OCI-LY3 (cell line): ENCODE measurements at regions not wholly inside any gene's neighbourhood (a gene's known extent, or its start where the extent isn't known, plus 50 kb on each side); places are given as distances from the start of the nearest gene placed in this dataset.

ENCODE experiments used
- H2AFZ ChIP-seq: fragments of 200-600, 300-600 bp; shearing (Covaris generic); 2 replicates; pipeline ENCODE4 v1.6.0; 2014; ENCODE audit warnings: antibody characterized with exemption, low read depth, low read length
- H3K27ac ChIP-seq: fragments of 200-600, 300-600 bp; sonication (generic); 2 replicates; pipeline ENCODE4 v1.5.1; 2014; ENCODE audit warnings: mild to moderate bottlenecking, low read length, moderate library complexity, mixed read lengths
- H3K27me3 ChIP-seq: fragments of 200-600, 300-600 bp; sonication (generic); 2 replicates; pipeline ENCODE4 v1.6.1; 2014; ENCODE audit warnings: low read depth, low read length, mixed read lengths
- H3K36me3 ChIP-seq: fragments of 200-600, 300-600 bp; sonication (generic); replicated peaks from 2 replicates; pipeline ENCODE3; 2014; ENCODE audit warnings: low read depth, low read length, mixed read lengths
- H3K4me1 ChIP-seq: fragments of 300-600, 200-600 bp; sonication (generic); 2 replicates; pipeline ENCODE4 v1.6.1; 2014; ENCODE audit warnings: low read length, mixed read lengths
- H3K4me2 ChIP-seq: fragments of 200-600, 300-600 bp; sonication (generic); 2 replicates; pipeline ENCODE4 v1.6.1; 2014; ENCODE audit warnings: low read length, mixed read lengths
- H3K4me3 ChIP-seq: fragments of 300-600, 200-600 bp; sonication (generic); 2 replicates; pipeline ENCODE4 v1.5.1; 2014; ENCODE audit warnings: antibody characterized with exemption, mild to moderate bottlenecking, low read length, moderate library complexity
- H3K79me2 ChIP-seq: fragments of 300-600, 200-600 bp; shearing (Covaris generic); 2 replicates; pipeline ENCODE4 v1.6.1; 2014; ENCODE audit warnings: mild to moderate bottlenecking, low read length, mixed read lengths
- H3K9ac ChIP-seq: fragments of 300-600, 200-600 bp; shearing (Covaris generic); 2 replicates; pipeline ENCODE4 v1.6.0; 2014; ENCODE audit warnings: mild to moderate bottlenecking, low read length, moderate library complexity
- H3K9me3 ChIP-seq: fragments of 200-600, 300-600 bp; shearing (Covaris generic); 2 replicates; pipeline ENCODE4 v1.6.1; 2014; ENCODE audit warnings: low read length, mixed read lengths; ENCODE audit not compliant: insufficient read depth
- H4K20me1 ChIP-seq: fragments of 200-600, 300-600 bp; sonication (generic); 2 replicates; pipeline ENCODE4 v1.6.1; 2016; ENCODE audit warnings: low read length, mixed read lengths; ENCODE audit not compliant: insufficient read depth
- EZH2phosphoT487 ChIP-seq: fragments of 200-600 bp; shearing (Covaris generic); IDR thresholded peaks from 2 replicates; pipeline ENCODE4 v1.6.1; 2018; ENCODE audit warnings: antibody characterized with exemption, mixed run types, low read depth
- TF ChIP-seq, protein P1 (sequence below): fragments of 200-600, 300-600 bp; sonication (generic); IDR thresholded peaks from 2 replicates; pipeline ENCODE4 v1.5.1; 2014; ENCODE audit warnings: antibody characterized with exemption, low read length, low read depth

DNA sequence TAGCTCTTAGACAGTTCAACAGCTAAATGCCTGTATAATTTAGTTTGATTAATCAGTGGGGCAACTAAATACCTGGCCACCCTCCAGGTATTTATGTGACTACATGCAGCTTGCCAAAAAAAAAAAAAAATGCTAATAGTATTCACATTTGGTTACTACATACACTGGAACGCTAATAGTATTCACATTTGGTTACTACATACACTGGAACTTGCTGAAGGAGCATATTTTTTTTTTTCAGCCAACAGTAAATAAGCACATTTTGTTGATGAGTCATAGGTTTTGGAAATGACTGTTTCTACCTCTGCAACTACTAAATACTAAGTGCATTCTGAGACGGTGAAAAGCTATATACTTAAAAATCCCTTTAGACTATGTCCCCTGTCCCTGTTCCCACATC, 1172.3 kb downstream of the LRFN5 start:
- Histone ChIP-seq H3K79me2 (no peaks in the 10 kb centered on the region), H3K4me3 (no peak overlapping the region), H3K4me1 (no peaks in the 10 kb centered on the region), H3K27me3 (no peaks in the 10 kb centered on the region), H3K9ac (no peak overlapping the region), H2AFZ (no peak overlapping the region), H3K9me3 (no peaks in the 10 kb centered on the region), H4K20me1 (no peaks in the 10 kb centered on the region), H3K27ac (no peak overlapping the region), H3K36me3 (no peaks in the 10 kb centered on the region), H3K4me2 (no peak overlapping the region)
- no peak for TF ChIP-seq EZH2phosphoT487
- TF ChIP-seq, protein P1, sequence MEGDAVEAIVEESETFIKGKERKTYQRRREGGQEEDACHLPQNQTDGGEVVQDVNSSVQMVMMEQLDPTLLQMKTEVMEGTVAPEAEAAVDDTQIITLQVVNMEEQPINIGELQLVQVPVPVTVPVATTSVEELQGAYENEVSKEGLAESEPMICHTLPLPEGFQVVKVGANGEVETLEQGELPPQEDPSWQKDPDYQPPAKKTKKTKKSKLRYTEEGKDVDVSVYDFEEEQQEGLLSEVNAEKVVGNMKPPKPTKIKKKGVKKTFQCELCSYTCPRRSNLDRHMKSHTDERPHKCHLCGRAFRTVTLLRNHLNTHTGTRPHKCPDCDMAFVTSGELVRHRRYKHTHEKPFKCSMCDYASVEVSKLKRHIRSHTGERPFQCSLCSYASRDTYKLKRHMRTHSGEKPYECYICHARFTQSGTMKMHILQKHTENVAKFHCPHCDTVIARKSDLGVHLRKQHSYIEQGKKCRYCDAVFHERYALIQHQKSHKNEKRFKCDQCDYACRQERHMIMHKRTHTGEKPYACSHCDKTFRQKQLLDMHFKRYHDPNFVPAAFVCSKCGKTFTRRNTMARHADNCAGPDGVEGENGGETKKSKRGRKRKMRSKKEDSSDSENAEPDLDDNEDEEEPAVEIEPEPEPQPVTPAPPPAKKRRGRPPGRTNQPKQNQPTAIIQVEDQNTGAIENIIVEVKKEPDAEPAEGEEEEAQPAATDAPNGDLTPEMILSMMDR = no peak

DNA sequence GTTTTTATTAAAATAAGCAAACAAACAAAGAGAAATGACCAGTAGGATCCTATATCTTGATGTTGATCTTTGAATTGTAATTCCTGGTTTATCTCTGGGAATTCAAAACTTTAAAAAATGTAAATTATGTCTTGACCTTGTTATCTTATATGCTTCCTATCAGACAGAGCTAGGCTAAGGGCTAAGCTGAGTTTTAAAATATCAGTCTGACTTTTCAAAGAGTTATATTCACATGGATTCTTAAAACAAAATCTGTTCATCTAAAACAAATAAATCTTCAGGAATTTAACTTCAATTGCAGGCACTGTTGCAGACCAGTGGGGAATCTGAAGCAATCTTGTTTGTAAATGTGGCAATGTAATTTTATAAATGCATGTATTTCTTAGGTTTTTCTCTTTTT, 1144.1 kb downstream of the LRFN5 start:
- H3K36me3 ChIP-seq = no peaks in the 10 kb centered on the region
- no peak overlapping the region for H3K4me3 ChIP-seq
- no peaks in the 10 kb centered on the region for H4K20me1 ChIP-seq
- H3K79me2 ChIP-seq = no peaks in the 10 kb centered on the region
- H3K4me1 ChIP-seq = no peaks in the 10 kb centered on the region
- no peak overlapping the region for H3K4me2 ChIP-seq
- H2AFZ ChIP-seq = no peak overlapping the region
- H3K27me3 ChIP-seq = no peaks in the 10 kb centered on the region
- no peak overlapping the region for H3K27ac ChIP-seq
- H3K9ac ChIP-seq = no peak overlapping the region
- H3K9me3 ChIP-seq = no peaks in the 10 kb centered on the region
- TF ChIP-seq, protein P1 = no peak
- no peak for TF ChIP-seq EZH2phosphoT487

DNA sequence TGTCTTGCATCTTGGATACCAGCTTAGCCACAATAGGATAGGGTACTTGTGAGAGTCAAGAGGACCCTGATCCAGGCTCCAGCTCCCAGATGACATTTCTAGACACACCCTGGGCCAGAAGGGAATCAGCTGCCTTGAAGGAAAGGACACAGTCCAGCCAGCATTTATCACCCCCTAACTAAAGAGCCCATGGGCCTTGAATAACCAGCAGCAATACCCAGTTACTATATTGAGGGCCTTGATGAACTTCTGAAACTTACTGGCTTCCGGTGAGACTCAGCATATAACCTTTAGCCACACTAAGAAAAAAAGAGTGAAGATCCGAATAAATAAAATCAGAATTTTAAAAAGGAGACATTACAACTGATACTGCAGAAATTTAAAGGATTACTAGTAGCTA, 1135.4 kb downstream of the LRFN5 start:
- Histone ChIP-seq H3K79me2 (no peaks in the 10 kb centered on the region), H3K9ac (no peak overlapping the region), H3K4me1 (no peaks in the 10 kb centered on the region), H3K4me2 (no peak overlapping the region), H3K4me3 (no peak overlapping the region), H3K27me3 (no peaks in the 10 kb centered on the region), H4K20me1 (no peaks in the 10 kb centered on the region), H2AFZ (no peak overlapping the region), H3K36me3 (no peaks in the 10 kb centered on the region), H3K9me3 (no peaks in the 10 kb centered on the region), H3K27ac (no peak overlapping the region)
- TF ChIP-seq EZH2phosphoT487 = no peak
- TF ChIP-seq, protein P1 = no peak

DNA sequence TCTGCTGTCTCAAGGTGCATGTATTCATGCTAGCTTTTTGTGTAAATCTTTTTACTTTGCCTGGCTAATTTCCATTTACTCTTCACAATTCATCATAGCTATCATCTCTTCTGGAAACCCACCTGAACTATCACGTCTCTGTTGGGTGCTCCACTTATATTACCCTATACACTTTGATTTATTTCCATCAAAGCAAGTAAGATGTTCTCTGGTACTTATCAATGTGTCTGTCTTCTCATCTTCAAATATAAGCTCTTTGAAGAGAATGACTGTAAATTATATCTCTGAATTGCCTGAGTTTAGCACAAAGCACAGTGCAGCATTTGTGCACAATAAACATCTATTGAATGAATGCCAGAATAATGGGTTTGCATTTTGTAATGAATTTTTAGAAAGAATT, 1129.7 kb downstream of the LRFN5 start:
- no peak for TF ChIP-seq EZH2phosphoT487
- TF ChIP-seq, protein P1 = no peak

More for the DNA sequence above, 1129.7 kb downstream of the LRFN5 start:
- Histone ChIP-seq H3K9me3 (no peaks in the 10 kb centered on the region), H3K4me2 (no peak overlapping the region), H4K20me1 (no peaks in the 10 kb centered on the region), H3K27me3 (no peaks in the 10 kb centered on the region), H3K27ac (no peak overlapping the region), H3K36me3 (no peaks in the 10 kb centered on the region), H3K4me3 (no peak overlapping the region), H3K9ac (no peak overlapping the region), H3K79me2 (no peaks in the 10 kb centered on the region), H2AFZ (no peak overlapping the region), H3K4me1 (peaks cover 5% of the 10 kb centered on the region; the same call in 1 of the 2 replicates)
